GM12801 (cell line): ENCODE measurements at regions not wholly inside any gene's neighbourhood (a gene's known extent, or its start where the extent isn't known, plus 50 kb on each side); places are given as distances from the start of the nearest gene placed in this dataset.

Source experiments
- TF ChIP-seq, protein P1 (sequence below): IDR thresholded peaks from one replicate; pipeline ENCODE4 v1.5.1; 2011; ENCODE audit warnings: control low read depth; ENCODE audit not compliant: insufficient read length; ENCODE audit errors: extremely low read depth

DNA sequence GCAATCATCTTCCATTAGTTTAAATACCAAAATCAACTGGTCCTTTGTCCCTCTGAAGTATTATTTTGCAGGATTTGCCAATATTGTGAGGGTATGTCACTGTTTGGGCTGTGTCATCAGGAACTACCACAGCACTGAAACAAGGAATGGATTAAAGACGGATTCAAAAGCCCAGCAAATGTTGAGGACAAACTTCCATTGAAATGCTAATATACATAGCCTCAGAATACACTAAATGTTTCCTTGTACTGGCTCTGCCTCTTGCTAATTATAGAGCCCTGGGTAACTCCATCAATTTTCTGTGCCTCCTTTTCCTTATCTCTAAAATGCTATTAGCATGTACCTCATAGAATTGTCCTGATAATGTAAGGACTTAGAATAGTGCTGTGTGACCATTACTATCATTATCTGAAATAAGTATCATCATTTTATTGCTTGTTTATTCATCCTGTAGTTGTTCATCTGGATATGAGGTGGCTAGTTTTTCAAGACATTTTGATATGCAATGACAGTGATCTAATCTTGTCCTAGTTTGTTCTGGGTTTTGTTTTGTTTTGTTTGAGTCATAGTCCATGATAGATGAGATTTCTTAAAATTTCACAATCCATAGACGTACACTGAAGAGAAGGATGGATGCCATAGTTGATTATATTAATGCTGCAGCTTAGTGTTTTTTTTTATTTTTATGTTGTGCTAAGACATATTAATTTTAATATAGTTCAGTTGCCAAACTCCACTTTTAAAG, 333.4 kb upstream of the KCNH7 start:
- TF ChIP-seq, protein P1, sequence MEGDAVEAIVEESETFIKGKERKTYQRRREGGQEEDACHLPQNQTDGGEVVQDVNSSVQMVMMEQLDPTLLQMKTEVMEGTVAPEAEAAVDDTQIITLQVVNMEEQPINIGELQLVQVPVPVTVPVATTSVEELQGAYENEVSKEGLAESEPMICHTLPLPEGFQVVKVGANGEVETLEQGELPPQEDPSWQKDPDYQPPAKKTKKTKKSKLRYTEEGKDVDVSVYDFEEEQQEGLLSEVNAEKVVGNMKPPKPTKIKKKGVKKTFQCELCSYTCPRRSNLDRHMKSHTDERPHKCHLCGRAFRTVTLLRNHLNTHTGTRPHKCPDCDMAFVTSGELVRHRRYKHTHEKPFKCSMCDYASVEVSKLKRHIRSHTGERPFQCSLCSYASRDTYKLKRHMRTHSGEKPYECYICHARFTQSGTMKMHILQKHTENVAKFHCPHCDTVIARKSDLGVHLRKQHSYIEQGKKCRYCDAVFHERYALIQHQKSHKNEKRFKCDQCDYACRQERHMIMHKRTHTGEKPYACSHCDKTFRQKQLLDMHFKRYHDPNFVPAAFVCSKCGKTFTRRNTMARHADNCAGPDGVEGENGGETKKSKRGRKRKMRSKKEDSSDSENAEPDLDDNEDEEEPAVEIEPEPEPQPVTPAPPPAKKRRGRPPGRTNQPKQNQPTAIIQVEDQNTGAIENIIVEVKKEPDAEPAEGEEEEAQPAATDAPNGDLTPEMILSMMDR, result no peak

DNA sequence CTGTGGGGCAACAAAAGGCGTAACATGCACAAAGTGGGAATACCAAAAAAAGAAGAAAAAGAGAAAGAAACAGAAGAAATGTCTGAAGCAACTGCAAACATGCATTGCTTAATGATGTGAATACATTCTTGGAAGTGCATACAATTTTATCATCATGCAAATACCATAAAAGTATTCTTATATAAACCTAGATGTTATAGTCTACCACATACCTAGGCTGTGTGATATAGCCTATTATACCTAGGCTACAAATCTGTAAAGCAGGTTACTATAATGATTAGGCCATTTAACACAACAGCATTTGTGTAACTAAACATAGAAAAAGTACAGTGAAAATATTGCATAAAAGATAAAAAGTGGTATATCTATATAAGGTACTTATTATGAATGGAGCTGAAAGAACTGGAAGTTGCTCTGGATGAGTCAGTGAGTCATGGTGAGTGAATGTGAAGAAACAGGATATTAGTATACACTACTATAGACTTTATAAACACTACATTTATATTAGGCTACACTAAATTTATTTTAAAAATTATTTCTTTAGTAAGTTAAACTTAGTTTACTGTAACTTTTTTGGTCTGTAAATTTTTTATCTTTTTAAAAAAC, 319.4 kb upstream of the KCNH7 start:
- TF ChIP-seq, protein P1, result no peak

DNA sequence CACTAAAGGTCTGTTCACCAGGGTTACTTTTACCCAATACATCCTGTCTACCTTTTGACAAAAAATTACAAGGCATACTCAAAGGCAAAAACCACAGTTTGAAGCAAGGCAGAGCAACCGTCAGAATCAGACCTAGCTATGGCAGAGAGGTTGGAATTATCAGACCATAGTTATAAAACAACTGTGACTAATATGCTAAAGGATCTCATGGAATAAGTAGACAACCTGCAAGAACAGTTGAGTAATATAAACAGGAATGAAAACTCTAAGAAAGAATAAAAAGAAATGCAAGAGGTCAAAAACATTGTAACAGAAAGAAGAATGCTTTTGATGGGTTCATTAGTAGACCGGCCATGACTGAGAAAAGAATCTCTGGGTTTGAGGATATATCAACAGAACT, 318.8 kb upstream of the KCNH7 start:
- TF ChIP-seq, protein P1, result no peak

DNA sequence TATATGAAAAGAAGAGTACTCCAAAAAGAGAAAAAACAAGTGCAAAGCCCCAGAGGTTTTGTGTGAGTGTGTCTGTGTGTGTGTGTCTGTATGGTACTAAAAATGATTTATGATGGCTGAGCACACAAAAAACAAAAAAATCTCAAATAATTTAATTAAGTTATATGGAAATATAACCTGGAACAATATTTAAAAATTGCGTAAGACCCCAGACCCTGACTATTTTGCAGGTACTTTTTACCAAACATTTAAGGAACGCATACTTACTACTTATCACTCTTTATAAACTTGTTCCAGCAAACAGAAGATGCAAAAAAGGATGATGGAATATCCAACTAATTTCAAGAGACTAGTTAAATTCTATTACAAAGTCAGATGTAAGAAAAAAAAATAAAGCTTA, 317.4 kb upstream of the KCNH7 start:
- TF ChIP-seq, protein P1, result no peak

DNA sequence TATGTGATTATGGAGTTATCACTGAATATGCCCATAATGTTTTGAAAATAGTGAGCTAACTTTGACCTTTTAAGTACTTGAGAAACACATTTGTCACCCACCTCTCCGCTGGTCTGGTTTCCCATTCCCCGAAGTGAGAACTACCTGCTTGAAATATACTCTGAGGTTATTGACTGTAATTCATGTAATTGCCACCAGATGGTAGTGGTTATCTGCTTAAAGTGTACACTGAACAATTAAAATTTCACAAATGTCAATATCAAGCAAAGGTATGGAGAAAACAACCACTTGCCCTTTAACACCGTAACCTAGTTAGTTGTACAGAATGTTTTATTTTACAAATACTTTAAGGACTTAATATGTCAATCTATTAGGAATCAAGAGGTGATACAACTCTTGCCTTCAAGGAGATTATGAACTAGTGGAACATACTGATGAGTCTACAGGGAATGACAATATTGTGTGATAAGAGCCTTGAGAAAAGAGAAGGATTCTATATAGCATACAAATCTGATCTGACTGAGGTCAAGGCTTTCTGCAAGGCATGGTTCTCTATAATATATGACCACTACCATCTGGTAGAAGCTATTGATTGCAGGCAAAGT, 316.8 kb upstream of the KCNH7 start:
- TF ChIP-seq, protein P1, result no peak

DNA sequence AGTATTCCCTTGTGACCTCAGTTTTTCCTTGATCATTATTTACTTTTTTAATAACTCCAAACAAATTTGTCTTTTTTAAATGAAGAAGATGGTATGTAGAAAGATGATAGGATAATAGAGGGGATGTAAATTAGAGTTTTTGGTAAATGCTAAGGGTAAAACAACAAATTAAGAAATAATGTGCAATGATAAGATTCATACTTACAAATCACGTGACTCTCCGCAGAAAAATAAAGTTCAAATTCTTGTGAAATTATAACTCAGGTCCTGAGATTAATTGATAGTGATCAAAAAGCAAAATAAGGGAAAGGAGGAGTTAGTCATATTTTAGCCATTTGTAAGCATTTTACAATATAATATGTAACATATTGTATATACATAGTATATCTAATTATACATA, 304.1 kb upstream of the KCNH7 start:
- TF ChIP-seq, protein P1, result no peak

DNA sequence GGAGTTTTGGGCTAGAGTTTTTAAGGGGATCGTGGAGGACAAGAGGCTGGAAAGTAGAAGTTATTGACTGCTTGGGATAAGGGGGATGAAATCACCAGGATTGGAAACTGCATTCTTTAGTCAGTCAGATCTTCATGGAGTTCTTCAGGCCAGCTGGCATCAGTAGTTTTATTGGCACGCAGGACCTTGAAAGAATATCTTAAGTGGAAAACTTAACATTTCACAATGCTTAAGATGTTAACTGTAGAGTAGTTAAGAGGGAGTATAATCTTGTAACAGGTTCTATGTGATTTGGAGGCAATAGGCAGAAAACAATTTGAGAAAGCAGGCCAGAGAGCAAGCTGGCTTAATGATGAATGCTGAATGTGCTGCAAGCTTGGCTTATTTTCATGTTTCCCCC, 300.4 kb upstream of the KCNH7 start:
- TF ChIP-seq, protein P1, result no peak
